NOMO-1 (cell line): ENCODE measurements at regions not wholly inside any gene's neighbourhood (a gene's known extent, or its start where the extent isn't known, plus 50 kb on each side); places are given as distances from the start of the nearest gene placed in this dataset.

ENCODE experiments used
- DNase-seq, 2 experiments: peaks; one replicate each; lab custom pipeline; 2025; ENCODE audit not compliant: unreplicated experiment in 2 of 2; lab: John Stamatoyannopoulos, UW

GRCh38 chr18:43481069-43481468 is 203.8 kb upstream of the SYT4 start:
- no peak for DNase-seq

GRCh38 chr18:43482136-43482535 is 204.8 kb upstream of the SYT4 start:
- no peak for DNase-seq

GRCh38 chr18:43482600-43482999 is 205.3 kb upstream of the SYT4 start:
- DNase-seq, result no peak

DNA sequence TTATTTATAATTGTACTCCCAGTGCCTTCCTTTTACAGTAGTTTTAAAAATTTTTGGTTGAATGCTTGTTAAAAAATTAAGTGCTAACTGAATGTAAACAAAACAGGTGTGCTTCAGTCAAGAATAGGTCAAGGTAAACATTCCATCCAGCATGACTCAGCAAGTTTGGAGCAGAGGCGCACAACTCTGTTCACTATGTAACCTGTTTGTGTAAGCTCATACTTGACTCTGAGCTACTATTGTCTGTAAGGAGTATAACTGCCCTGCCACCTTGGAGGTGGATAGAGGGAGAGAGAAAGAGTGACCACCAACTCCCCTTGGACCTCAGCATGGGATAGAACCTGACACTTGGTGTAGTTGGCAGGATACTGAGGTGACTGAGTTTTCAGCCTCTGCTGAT is 207.4 kb upstream of the SYT4 start:
- DNase-seq, result no peak

GRCh38 chr18:43485545-43485963 is 208.3 kb upstream of the SYT4 start:
- DNase-seq, result no peak

DNA sequence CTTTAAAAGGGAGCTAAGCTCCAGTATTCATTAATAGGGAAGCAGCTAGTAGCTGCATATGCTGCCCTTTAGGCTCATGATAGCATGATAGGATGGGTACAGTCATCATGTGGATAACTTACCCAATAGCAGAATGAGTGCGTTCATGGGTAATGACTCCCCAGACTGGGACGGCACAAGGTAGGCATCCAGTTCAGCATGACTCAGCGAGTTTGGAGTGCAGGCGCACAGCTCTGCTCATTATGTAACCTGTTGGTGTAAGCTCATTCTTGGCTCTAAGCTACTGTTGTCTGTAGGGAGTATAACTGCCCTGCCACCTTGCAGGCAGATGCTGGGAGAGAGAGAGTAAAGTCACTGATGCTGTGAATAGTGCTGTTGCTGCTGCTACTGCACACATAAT is 209.2 kb upstream of the SYT4 start:
- no peak for DNase-seq

GRCh38 chr18:43501099-43501498 is 223.8 kb upstream of the SYT4 start:
- DNase-seq, result no peak

DNA sequence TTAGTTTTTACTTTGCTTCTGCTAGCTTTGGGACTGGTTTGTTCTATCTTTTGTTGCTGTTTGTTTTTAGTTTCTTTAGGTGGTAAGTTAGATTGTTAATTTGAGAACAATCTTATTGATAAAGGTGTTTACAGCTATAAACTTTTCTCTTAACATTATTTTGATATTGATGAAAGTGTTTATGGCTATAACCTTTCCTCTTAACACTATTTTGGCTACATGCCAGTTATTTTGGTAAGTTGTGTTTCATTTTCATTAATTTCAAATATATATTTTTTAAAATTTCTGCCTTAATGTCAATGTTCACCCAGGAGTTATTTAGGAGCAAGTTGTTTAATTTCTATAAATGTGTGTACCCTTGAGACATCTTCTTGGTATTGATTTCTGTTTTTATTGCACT is 229.6 kb upstream of the SYT4 start:
- DNase-seq, result no peak

- DNase-seq, result no peak
Observed at GRCh38 chr18:43507842-43508481, 230.7 kb upstream of the SYT4 start.

DNA sequence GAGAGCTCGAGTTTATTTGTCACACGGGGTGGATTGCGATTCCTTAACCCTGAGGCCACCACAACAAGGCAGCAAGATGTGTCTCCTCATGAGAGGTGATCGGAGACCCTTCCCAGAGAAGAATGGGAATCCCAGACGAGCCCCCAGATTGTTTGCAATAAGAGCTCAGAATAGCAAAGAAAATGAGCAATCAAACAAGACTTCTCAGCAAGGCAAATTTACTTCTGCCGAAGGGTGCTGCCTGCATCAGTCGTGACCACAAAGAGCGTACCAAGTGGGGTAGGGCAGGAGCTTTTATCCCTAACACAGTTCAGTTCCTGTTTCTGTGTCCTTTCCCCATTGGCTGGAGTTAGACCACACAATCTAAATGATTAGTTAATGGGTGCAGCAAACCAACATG is 237.5 kb upstream of the SYT4 start:
- no peak for DNase-seq

DNA sequence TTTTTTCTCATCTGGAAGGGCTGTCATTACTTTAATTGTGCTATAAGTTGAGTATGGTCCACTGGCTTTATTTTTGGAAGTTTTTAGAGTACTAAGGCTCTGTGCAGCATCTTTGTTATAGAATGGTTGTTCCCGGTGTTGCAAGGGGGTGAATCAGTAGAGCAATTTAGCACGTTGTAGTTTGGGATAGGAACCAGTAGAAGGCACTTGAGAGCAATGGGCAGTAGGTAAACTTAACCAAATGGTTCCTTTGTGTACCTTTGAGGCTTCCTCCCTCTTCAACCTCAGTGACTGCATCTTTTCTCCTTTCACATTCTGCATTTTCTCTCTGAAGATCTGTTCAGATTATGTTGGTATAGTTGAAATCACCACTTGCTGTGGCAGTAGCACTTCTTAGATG is 238.2 kb upstream of the SYT4 start:
- no peak for DNase-seq

DNA sequence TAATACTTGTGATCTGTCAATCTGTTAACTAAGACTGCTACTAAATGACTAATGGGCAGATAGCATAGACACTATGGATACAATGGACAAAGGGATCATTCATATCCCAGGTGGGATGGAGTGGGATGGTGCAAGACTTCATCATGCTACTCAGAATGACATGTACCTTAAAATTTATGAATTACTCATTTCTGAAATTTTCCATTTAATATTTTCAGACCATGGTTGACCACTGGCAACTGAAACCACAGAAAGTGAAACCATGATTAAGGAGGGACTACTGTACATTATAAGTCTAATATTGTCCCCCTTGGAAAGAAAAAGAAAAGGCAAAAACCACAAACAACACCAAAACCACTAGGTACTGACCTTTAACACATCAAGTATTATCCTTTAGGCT is 247.0 kb upstream of the SYT4 start:
- no peak for DNase-seq

DNA sequence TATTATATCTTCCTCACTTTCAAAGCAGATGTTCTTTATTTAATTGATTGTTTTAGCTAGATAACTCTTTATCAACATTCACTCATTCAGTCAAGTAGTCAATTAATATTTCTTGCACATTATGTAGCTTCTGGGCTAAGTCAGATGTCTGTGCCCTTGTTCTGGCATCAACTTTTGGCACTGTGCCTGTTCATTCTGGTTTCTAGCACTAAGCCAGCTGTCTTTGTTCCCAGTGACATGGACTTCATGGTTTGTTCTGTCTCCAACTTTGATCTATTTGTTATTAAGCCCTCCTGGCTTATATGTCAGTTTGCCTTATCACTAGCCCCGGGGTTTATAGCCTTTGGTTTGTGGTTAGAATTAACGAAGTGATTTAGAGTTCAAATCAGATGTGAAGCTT is 247.9 kb upstream of the SYT4 start:
- no peak for DNase-seq

DNA sequence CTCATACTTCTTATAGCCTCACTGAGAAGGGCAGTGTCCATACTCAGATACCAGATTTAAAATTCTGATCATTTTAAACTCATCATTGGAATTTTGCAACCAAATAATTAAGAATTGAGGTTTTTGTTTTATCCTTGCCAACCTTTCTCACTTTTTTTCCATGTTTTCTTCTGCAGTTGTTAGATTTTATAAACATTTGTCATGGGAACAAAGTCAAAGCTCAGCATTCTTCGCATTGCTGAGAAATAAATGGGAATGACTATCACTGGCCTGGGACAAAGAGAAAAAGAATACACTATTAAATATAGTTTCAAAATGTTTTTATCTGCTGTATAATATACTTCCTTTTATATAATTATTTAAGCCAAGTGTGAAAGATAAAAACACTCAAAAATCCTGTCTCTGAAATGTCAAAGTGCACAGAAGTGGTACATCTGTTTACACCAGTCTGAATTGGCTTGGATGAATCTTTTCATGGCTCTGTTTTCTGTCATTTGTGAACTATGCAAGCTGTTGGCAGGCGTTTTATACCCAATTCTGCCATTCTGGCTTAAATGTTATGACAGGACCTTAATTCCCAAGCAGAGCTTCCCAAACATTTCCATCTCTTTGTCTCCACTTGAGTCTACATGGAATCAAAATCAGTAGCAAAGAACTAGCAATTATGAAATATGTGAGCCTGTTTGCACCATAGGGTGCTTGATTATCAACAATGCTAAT is 249.3 kb upstream of the SYT4 start:
- DNase-seq, result no peak

DNA sequence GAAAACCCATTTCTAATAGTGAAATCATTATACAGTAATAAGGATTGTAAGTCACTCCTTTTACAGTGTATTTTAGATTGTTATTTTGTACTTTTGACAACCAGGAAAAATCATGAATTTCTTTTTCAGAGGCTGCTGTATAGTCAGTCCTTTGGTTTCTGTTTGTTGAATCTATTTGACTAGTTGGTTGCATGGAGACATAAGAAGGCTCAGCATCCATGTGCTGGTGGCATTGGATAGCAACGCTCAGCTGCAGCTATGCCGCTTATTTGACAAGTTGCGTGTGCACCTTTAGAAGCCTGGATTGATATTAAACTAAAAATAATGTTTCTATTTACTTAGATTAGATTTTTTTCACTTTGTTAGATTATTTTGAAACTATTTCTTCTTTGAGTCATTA is 254.1 kb upstream of the SYT4 start:
- DNase-seq, result no peak

GRCh38 chr18:43533371-43533770 is 256.1 kb upstream of the SYT4 start:
- no peak for DNase-seq

DNA sequence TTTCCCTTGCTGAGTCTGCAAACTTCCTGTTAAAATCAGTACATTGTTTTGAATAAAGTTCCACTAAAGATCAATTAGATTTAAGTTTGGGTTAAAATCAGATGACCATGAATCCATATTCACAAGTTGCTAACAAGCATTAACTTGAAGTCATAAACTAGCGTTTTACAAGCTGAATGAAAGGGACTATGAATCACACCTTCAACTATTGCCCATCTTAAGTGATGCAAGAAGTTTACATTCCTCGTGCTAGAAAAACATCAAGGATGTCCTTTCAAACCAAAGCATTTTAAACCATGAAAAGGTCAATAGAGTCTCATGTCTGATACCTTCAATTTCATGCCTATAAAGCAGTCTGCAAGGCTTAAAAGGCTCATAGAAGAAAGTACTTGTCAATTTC is 257.2 kb upstream of the SYT4 start:
- DNase-seq, result no peak

DNA sequence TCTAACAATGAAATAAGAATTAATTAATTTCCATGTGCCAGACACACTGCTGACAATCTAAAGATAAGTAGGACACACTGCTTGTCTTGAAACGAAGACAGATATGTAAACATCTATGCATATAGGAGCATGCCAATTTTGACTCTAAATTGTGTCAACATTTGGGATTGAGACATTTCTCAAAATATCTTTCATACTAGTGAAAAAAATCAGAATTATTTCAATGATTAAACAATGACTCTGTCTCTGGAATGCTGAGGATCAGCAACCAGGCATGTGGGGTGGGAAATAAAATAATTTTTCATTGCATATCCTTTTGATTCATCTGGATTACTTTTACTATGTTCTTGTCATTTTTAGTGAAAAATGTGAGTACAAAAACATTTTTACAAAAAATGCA is 262.6 kb upstream of the SYT4 start:
- DNase-seq, result no peak

GRCh38 chr18:43542016-43542415 is 264.7 kb upstream of the SYT4 start:
- DNase-seq, result no peak

GRCh38 chr18:43543236-43543635 is 265.9 kb upstream of the SYT4 start:
- DNase-seq, result no peak

GRCh38 chr18:43547456-43547855 is 270.2 kb upstream of the SYT4 start:
- DNase-seq, result no peak

GRCh38 chr18:43559507-43559906 is 282.2 kb upstream of the SYT4 start:
- no peak for DNase-seq

DNA sequence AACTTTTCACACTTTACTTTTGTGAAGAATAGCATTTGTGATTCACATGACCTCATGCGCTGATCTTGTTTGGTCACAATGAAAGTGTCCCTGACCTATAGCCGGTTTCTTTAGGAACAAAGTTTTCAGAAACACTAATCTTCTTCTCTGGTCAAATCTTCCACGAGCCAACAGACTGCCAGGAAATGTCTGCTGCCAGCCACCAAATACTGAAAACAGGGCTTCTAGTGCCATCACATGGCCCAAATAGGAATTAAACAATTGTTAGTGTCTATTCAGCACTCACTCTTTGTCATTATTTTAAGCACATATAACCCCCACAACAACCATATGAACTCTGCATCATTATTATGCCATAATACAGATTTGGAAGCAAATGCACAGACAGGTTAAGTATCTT is 286.5 kb upstream of the SYT4 start:
- DNase-seq, result peak in 1 of 2 experiments; percentile 3
